ENCODE measurements at regions not wholly inside any gene's neighbourhood (a gene's known extent, or its start where the extent isn't known, plus 50 kb on each side); places are given as distances from the start of the nearest gene placed in this dataset.

GRCh38 chr15:93166675-93167074 lies 77.7 kb upstream of the RGMA start:
- H3K36me3 ChIP-seq (ENCODE audit: control insufficient read depth in 2 of 4, insufficient read depth in 4 of 4, low read length in 3 of 4) = no peaks in the 10 kb centered on the region
- no peak overlapping the region for H2AK5ac ChIP-seq (ENCODE audit: low read depth, low read length)
- H2BK5ac ChIP-seq (ENCODE audit: low read depth, low read length) = no peak overlapping the region
- POLR2A ChIA-PET (ENCODE audit: partially characterized antibody) = interaction anchor here (0.6 kb wide), 1 partner anchor 39 kb away, joined by 3 read pairs; no protein-coding TSS in a partner anchor
- no peak overlapping the region for H3K27ac ChIP-seq (ENCODE audit: low read depth, low read length)
- H3K9me3 ChIP-seq (ENCODE audit: insufficient read depth in 2 of 2, low read depth in 1 of 2, low read length in 1 of 2) = no peaks in the 10 kb centered on the region
- H2BK12ac ChIP-seq (ENCODE audit: low read depth, low read length) = no peak overlapping the region
- no peak overlapping the region for H3K56ac ChIP-seq (replicated peaks; ENCODE audit: insufficient read length, low read depth, low read length)
- no peak for DNase-seq (ENCODE audit: low read depth in 1 of 2, low spot score in 2 of 2)
- no peak overlapping the region for H3K23ac ChIP-seq (ENCODE audit: insufficient read length)
- FAIRE-seq = no peak
- H2BK120ac ChIP-seq (replicated peaks; ENCODE audit: low read depth, low read length) = no peak overlapping the region
- H3K79me1 ChIP-seq (ENCODE audit: low read depth, low read length) = no peaks in the 10 kb centered on the region
- no peak overlapping the region for H3K4me3 ChIP-seq (ENCODE audit: extremely low read depth in 1 of 4, insufficient read depth in 2 of 4, low read depth in 3 of 4, low read length in 4 of 4)
- no peak overlapping the region for H3K14ac ChIP-seq (ENCODE audit: insufficient read length)
- H3K18ac ChIP-seq (ENCODE audit: extremely low read depth, low read length) = 0 out of 2 replicates have a peak overlapping the region, but pooled peaks have one; percentile 4
- TF ChIP-seq EZH2 (IDR thresholded peaks at IDR 0.05; ENCODE audit: low read depth, low read length, severe bottlenecking) (no peak), TBP (IDR thresholded peaks at IDR 0.05; ENCODE audit: low read depth, low read length) (no peak), ASH2L (IDR thresholded peaks at IDR 0.05; ENCODE audit: low read length) (no peak), NRF1 (IDR thresholded peaks at IDR 0.05; ENCODE audit: low read depth, low read length) (no peak), GTF2F1 (IDR thresholded peaks at IDR 0.05; ENCODE audit: borderline replicate concordance, low read depth, low read length) (no peak)
- no peak overlapping the region for H2AFZ ChIP-seq (ENCODE audit: low read length)
- H3K27me3 ChIP-seq (replicated peaks in 1 of 4; ENCODE audit: control insufficient read depth in 3 of 4, extremely low read depth in 1 of 4, insufficient read depth in 3 of 4, low read length in 3 of 4) = no peaks in the 10 kb centered on the region
- H4K5ac ChIP-seq (ENCODE audit: insufficient read length, low read depth, low read length) = no peak overlapping the region
- no peak overlapping the region for H2BK20ac ChIP-seq (ENCODE audit: low read length)
- H3K4me2 ChIP-seq (ENCODE audit: insufficient read depth in 1 of 2, low read depth in 2 of 2, low read length in 2 of 2) = no peak overlapping the region
- no peak overlapping the region for H3K9ac ChIP-seq (replicated peaks in 1 of 4; ENCODE audit: extremely low read depth in 1 of 4, low read depth in 3 of 4, low read length in 3 of 4)
- H3K79me2 ChIP-seq (ENCODE audit: control insufficient read depth in 1 of 2, insufficient read depth in 2 of 2, low read length in 2 of 2) = no peaks in the 10 kb centered on the region
- no peaks in the 10 kb centered on the region for H3K23me2 ChIP-seq (ENCODE audit: low read depth, low read length)
- H4K8ac ChIP-seq (ENCODE audit: extremely low read depth, insufficient read depth, low read length) = no peak overlapping the region
- no peaks in the 10 kb centered on the region for H4K20me1 ChIP-seq (replicated peaks in 1 of 2; ENCODE audit: control insufficient read depth in 1 of 2, insufficient read depth in 2 of 2, low read length in 2 of 2)
- WGBS, 2 experiments (ENCODE audit: extremely low coverage in 1 of 2, insufficient coverage in 1 of 2, insufficient read length in 1 of 2, insufficient replicate concordance in 2 of 2, low coverage in 1 of 2, low lambda C conversion rate in 2 of 2, missing lambda C conversion rate in 1 of 2) = 89% methylated on average over 8 of the region's 8 CpGs; no CpG with 5 or more reads in 1 of the 2 experiments
- no peak overlapping the region for H4K91ac ChIP-seq (replicated peaks; ENCODE audit: insufficient read length, low read length)
- H3K4me1 ChIP-seq (replicated peaks in 1 of 4; ENCODE audit: control insufficient read depth in 3 of 4, insufficient read depth in 4 of 4, low read length in 3 of 4) = peaks cover 0 to 4% (median 0%) of the 10 kb centered on the region in 4 experiments; a peak in 1 of 7 replicates
- CTCF ChIA-PET (ENCODE audit: partially characterized antibody) = interaction anchor here (0.6 to 1.3 kb wide), 4 partner anchors 76 to 338 kb away, joined by 3 to 4 read pairs (median 4); no protein-coding TSS in a partner anchor
- H2BK15ac ChIP-seq (ENCODE audit: low read length) = no peak overlapping the region
- H3K4ac ChIP-seq (replicated peaks; ENCODE audit: insufficient read length, low read depth, low read length) = no peak overlapping the region

All from H1 (cell line).